ENCODE measurements at regions not wholly inside any gene's neighbourhood (a gene's known extent, or its start where the extent isn't known, plus 50 kb on each side); places are given as distances from the start of the nearest gene placed in this dataset.
"Not testable (repeated sequence)": the region's sequence is repeated elsewhere in the genome, so short reads cannot be mapped to it uniquely, and the experiment has no call there.

GRCh38 chr6:112459758-112460304, 112.7 kb downstream of the RFPL4B start:
- no peak for DNase-seq (ENCODE audit: low spot score)

GRCh38 chr6:112464901-112465665, 118.0 kb downstream of the RFPL4B start:
- no peak for DNase-seq (ENCODE audit: low spot score)

- DNase-seq (ENCODE audit: low spot score), result no peak
Measured at GRCh38 chr6:112466373-112467151, 119.4 kb downstream of the RFPL4B start.

GRCh38 chr6:112468359-112468758, 121.2 kb downstream of the RFPL4B start:
- DNase-seq (ENCODE audit: low spot score), result no peak

GRCh38 chr6:112469306-112469705, 122.2 kb downstream of the RFPL4B start:
- DNase-seq (ENCODE audit: low spot score), result no peak

GRCh38 chr6:112470376-112470775, 123.2 kb downstream of the RFPL4B start:
- no peak for DNase-seq (ENCODE audit: low spot score)

GRCh38 chr6:112470950-112471349, 123.8 kb downstream of the RFPL4B start:
- no peak for DNase-seq (ENCODE audit: low spot score)

- no peak for DNase-seq (ENCODE audit: low spot score)
Measured at GRCh38 chr6:112475083-112475482, 128.0 kb downstream of the RFPL4B start.

GRCh38 chr6:112477125-112477524, 130.0 kb downstream of the RFPL4B start:
- DNase-seq (ENCODE audit: low spot score), result no peak

- DNase-seq (ENCODE audit: low spot score), result no peak
Measured at GRCh38 chr6:112478036-112478435, 130.9 kb downstream of the RFPL4B start.

- not testable (repeated sequence) for DNase-seq (ENCODE audit: low spot score)
Measured at GRCh38 chr6:112479975-112480374, 132.8 kb downstream of the RFPL4B start.

- DNase-seq (ENCODE audit: low spot score), result no peak
Measured at GRCh38 chr6:112480553-112480952, 133.4 kb downstream of the RFPL4B start.

- DNase-seq (ENCODE audit: low spot score), result no peak
Measured at GRCh38 chr6:112481211-112481610, 134.1 kb downstream of the RFPL4B start.

GRCh38 chr6:112482373-112482772, 135.2 kb downstream of the RFPL4B start:
- DNase-seq (ENCODE audit: low spot score), result no peak

GRCh38 chr6:112485120-112485826, 138.1 kb downstream of the RFPL4B start:
- no peak for DNase-seq (ENCODE audit: low spot score)

- DNase-seq (ENCODE audit: low spot score), result no peak
Measured at GRCh38 chr6:112485827-112486212, 138.7 kb downstream of the RFPL4B start.

GRCh38 chr6:112486454-112486853, 139.3 kb downstream of the RFPL4B start:
- no peak for DNase-seq (ENCODE audit: low spot score)

- DNase-seq (ENCODE audit: low spot score), result no peak
Measured at GRCh38 chr6:112488238-112488637, 141.1 kb downstream of the RFPL4B start.

- no peak for DNase-seq (ENCODE audit: low spot score)
Measured at GRCh38 chr6:112501705-112502104, 154.6 kb downstream of the RFPL4B start.

GRCh38 chr6:112502351-112503090, 155.4 kb downstream of the RFPL4B start:
- no peak for DNase-seq (ENCODE audit: low spot score)

GRCh38 chr6:112503091-112503596, 156.0 kb downstream of the RFPL4B start:
- no peak for DNase-seq (ENCODE audit: low spot score)

- DNase-seq (ENCODE audit: low spot score), result no peak
Measured at GRCh38 chr6:112504621-112505020, 157.5 kb downstream of the RFPL4B start.
